HG02588 (cell line): ENCODE measurements at regions not wholly inside any gene's neighbourhood (a gene's known extent, or its start where the extent isn't known, plus 50 kb on each side); places are given as distances from the start of the nearest gene placed in this dataset.

Experiments
- ATAC-seq: cut with Tn5 transposase; IDR thresholded peaks from one replicate; pipeline ENCODE4 v1.9.1; 2021; ENCODE audit warnings: mild to moderate bottlenecking, moderate library complexity; ENCODE audit not compliant: unreplicated experiment

DNA sequence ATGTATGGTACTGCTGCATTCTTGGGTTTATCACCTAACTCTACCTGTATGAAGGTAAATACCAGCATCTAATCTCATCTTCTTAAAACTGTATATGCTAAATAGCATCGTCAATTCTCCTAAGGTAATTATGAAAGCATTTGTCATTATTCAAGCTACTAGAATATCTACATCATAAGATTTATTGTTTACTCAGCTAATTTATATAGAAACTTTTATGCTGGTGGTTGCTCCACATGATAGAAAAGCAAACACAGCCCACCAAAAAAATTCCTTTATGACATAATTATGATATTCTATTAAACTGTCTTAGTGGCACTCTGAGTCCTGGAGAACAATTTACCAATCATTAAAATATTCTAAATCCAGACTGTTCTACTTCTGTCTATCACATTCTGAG lies 1226.1 kb upstream of the NRXN1 start:
- no peak for ATAC-seq

DNA sequence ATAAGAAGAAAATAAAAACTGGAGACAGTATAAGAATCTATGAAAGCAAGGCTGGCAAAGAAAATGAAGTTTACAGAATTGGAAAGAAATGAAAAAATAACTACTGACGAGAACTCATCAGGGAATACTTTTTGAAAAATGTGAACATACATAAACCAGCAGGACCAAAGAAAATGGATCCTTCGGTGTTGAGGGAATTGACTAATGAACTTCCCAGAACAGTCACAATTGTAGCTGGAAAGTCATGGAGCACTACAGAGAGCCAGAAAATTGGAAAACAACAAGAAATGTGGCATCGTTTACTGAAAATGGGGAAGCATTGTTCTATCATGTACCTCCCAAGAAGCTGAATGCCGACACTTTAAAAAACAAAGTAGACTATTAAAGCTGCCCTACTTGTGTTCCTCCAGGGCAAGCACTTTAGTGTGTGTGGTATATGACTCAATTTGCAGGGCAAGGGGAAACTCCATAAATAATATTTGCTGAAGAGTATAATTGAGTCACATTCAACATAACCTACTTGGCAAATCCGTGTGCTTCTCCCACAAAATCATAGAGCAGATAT lies 1221.6 kb upstream of the NRXN1 start:
- no peak for ATAC-seq

DNA sequence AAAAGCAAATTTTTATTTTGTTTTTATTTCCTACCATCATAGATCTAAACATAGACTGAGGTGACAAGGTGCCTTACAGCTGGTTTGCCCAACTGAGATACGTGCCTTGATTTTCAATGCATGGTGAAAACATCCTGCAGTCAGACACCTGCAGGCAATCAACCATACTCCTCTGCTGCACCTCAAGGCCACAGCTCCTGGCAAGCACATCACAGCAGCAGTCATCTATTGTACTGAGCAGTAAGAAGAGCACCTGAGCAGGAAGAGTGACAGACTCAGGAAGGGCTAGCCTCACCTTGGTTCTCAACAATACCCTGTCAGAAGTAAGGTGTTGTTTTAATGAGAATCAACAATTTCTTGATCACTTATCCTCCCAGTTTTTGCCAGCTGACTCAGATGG lies 1206.8 kb upstream of the NRXN1 start:
- no peak for ATAC-seq

DNA sequence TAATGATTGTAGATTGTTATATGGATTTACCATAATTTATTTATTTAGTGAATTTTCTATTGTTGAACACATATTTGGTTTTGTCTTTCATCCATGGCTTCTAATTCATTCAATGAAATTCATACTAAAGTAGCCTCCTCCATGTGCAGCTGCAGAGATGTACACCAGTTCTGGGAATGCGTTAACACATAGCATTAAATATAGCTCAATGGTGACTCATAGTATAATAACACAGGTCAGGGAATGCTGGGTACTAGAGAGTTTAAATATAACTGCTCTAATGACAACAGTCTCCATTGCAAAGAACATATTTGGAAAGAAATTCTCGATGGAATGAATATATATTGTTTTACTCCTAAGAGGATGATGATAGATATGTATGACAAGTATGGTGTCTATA lies 1190.2 kb upstream of the NRXN1 start:
- ATAC-seq: no peak

DNA sequence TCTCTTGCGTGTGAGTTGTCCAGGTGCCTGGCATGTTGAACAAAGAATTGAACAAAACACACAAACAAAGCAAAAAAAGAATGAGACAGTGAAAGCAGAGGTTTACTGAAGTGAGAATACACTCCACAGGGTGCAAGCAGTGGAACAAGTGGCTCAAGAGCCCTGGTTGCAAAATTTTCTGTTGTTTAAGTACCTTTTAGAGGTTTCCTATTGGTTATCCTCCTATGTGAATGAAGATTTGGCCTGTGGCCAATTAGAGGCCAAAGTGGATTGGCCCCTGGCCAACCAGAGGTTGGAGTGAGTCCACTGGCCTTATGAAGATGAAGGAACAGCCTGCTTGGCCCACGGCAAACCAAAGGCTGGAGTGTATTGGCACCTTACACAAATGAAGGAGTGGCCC lies 1188.5 kb upstream of the NRXN1 start:
- no peak for ATAC-seq

DNA sequence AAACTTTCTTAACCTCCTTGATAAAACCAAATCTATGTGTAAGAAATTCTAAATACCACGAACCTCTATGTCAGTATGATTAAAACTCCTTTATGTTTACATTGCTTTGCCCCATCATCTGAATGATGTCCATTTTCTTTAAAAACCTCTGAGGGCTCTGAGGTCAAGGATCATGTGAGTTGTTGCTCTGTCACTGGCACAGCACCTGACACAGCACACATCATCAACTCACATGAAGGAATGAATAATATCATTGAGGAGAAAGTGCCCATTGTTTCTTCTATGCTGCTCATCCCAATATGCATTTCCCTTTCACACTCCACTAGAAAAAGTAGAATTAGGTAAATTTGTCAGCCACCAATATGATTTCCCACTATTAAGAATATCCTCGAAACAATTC lies 1178.7 kb upstream of the NRXN1 start:
- no peak for ATAC-seq

DNA sequence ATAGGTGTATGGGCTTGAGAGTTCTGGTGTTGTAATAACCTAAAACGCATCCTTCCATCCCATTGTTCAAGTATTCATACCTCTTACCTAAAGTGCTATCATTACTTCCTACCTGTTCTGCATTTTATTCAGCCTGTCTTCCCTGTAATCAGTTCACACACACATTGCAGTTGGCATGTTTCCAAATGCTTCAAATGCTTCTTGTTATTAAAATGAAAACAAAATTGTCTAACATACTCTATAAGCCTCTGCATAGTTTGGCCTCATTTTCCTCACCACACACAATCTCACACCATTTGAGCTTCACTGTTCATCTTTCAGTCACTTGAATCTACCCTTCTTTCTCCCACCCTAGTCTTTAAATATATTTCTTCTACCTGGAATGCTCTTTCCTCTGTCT lies 1178.2 kb upstream of the NRXN1 start:
- ATAC-seq: no peak

DNA sequence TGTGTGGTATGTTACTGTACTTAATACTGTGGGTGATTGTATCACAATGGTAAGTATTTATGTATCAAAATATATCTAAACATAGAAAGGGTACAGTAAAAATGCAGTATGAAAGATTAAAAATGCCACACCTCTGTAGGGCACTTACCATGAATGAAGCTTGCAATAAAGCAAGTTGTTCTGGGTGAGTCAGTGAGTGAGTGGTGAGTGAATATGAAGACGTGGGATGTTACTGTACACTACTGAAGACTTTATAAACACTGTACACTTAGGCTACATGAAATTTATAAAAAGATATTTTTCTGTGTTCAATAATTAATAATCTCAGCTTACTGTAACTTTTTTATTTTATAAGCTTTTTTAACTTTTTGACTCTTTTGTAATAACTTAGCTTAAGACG lies 1162.4 kb upstream of the NRXN1 start:
- ATAC-seq: no peak

DNA sequence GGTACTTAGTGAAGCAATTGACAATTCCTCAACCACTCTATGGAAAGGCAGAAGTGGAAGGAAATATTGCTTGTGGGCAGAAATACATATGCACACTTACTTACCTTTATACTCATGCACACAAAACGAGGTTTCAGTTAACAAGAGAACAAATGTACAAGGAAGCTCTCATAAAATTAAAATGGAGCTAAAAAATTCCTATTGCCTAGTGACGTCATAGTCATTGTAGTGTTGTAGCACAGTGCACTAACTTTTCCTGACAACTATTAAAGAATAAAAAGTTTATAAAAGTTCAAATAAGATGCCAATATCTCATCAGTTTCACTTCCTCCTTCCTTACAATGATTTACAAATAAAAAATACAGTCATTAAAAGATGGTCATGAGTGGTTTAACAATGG lies 1161.9 kb upstream of the NRXN1 start:
- no peak for ATAC-seq

DNA sequence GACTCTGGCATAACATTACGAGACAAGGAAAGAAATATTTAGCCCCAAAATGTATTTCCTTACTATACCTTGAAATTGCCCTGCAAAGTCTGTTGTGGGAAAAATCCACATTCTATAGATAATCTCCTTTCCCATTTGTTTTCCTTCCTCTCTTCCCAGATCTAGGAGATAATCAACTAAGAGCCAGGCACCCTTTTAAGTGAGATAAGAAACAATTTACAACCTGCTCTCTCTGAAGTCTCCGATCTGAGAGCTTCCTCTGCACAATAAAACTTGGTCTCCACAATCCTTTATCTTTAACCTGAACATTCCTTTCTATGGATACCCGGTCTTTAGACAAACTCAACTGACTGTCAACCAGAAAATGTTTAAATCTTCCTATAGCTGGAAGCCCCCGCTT lies 1160.7 kb upstream of the NRXN1 start:
- no peak for ATAC-seq

DNA sequence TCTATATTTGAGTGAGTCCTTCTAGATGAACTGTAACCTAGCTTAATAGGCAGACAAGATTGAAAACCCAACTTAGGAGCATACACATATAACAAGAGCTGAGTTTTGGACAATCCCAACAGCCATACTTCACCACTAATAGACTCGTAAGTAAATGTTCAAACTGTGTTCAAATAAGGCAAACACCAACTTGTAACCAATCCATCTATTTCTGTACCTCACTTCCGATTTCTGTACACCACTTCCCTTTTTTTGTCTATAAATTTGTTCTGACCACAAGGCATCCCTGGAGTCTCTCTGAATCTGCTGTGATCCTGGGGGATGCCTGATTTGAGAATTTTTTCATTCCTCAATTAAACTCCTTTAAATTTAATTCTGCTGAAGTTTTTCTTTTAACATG lies 1149.1 kb upstream of the NRXN1 start:
- no peak for ATAC-seq

DNA sequence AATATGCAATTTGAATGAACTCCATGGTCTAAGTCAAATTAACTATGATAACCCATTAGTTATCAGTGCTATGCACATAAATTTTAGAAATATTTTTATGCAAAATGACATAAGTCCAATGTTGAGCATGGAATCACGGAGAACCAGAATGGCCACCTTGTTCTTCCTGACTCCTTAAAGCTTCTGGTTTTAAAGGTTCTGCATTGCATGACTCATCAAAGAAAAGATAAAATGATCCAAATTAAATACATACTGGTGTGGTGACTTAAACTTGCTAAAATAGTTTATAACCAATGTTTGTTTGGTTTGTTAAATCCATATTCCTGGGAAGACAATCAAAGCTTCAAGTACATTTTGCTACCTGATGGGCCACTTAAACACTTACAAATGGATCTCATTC lies 1146.9 kb upstream of the NRXN1 start:
- no peak for ATAC-seq

DNA sequence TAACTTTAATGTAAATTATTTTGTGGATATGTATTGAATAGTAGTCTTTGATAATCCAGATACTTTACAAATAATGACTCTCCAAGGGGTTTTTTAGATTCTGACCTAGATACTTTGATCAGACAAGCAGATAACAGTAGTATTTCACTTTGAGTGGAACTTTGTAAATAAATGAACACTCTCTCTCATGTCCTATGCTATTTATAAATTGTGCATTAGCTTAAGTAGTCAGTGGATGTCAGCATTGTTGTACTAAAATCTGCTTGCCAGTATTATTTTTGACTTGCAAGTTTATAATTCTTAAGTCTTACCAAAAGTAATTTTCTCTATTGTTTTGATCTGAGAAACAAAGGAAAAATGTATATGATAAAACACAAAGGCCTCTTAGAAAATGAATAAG lies 1113.1 kb upstream of the NRXN1 start:
- no peak for ATAC-seq

DNA sequence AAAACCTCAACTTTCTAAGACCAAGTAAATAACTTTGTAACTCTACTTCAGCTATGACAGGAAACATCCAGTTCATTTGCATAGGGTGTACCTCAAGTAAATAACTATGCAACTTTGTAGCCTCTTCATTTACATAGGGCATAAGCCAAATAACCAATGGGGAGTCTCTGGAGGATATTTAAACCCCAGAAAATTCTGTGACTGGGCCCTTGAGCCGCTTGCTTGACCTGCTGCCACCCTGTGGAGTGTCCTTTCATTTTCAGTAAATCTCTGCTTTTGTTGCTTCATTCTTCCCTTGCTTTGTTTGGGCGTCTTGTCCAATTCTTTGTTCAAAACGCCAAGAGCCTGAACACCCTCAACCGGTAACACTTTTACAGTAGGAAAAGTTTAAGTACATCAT lies 1112.7 kb upstream of the NRXN1 start:
- no peak for ATAC-seq

DNA sequence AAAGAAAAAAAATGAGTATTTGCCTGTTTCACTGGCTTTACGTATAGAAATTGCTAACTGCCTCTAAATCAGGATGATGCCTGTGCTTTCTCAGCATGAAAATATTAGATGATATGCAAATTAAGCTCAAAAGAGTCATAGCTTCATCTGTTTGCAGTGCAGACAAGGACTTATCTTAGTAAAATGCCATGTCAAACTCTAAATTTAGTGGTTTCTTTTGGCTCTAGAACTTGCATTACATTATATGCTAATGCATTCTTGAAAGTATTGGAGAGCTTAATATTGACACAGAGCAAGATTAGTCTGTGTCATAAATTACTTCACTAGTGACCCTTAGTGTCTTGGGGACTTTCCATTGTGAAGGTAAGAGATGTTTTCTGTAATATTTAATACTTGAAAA lies 1109.1 kb upstream of the NRXN1 start:
- no peak for ATAC-seq

DNA sequence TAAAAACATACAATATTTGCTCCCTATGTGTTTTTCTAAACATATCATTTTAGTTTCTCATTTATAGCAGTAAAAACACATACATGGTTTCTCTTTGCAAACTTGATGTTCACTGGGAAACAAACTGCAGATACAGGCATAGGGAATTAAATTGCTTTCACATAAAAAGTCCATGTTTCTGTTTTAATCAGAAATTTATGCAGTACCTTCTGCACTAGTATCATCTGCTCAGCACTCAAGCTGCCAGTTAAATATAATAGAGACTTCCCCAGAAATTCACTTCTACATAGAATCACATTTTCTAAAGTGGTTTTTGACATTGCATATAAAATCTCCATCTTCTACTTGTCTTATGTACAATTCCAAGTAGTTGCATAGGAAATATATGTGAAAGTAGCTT lies 1107.3 kb upstream of the NRXN1 start:
- no peak for ATAC-seq

DNA sequence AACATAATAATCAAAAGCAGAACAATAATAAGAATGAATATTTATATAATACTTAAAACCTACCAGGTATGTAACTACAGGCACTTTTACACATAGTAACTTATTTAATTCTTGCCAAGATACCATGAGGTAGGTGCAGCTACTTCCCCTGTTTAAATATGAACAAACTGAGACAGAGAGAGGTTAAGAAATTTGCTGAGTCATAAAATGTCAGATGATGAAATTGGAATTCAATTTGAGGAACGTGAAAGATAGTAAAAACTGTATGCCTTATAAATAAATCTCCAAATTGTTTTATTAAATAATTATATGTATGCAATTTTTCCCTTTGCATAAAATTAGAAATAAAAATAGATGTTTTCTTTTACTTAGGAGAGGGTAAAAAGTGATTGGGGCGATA lies 1103.3 kb upstream of the NRXN1 start:
- no peak for ATAC-seq

DNA sequence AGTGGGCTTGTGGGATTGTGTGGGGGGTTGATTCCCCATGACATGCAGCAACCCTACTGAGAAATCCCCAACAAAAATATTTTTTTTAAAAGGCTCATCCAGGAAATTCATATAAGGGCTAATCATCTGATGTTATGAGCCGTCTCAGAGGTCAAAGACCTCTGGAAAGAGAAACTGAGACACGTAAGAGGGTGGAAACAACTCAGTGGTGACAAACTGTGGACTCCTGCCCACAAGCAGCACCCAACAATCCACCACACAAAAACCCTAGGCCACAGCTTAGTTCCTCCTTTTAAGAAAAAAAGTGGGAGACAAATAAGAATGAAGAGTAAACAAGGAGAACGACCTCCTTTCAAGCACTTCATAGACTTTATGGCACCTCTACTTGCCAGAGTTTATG lies 1096.1 kb upstream of the NRXN1 start:
- ATAC-seq: no peak

DNA sequence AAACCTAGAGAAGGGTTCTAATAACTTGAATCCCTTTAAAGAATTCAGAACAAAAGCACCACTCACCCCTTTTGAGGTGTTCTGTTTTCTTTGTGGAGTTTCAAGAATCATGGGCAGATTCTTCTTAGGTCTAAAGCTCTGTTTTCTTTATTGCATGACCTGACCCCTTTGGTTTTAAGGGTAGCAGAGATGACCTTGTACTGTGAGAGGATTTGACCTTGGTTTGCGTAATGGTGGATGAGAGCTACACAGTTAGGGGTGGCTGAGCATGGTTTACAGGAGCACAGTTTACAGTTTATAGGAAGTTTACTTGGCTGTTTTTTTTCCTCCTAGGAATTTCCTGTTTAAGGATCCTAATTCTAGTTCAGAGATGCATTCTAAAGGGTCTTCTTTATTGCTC lies 1095.6 kb upstream of the NRXN1 start:
- no peak for ATAC-seq

DNA sequence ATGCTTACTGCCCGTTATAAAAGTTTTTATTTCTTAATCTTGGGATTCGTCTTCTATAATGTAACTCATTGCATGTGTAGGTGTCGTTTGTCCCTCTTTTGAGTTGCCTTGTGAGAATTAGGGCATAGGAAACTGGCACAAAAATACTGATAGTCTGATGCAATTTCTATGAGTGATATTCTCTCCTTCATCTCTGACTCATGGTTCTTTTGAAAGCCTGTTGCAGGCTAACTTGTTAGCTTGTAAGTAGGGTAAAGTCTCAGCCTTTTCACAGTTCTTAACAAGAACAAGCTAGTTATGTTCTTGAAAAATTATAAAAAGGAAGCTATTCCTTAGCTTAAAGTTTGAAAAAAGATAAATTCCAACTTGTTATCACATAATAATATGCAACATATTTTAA lies 1085.4 kb upstream of the NRXN1 start:
- no peak for ATAC-seq

DNA sequence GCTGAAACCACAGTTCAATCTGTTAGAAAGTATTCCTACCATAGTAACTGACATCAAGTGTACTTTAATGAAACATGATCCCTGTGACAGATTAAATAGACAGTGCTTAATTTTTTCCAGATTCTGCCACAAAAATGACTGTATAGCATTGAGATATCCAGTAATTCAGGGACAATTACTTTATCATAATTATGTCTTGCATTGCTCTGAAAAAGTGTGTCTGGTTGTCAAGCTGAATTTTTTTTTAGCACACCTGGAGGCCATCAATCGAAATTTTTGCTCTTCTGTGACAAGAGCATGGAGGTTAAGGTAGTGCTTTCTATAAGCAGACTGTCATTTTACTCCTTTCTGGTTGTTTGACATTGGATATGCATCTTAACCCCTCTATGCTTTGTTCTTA lies 1083.8 kb upstream of the NRXN1 start:
- ATAC-seq: no peak

DNA sequence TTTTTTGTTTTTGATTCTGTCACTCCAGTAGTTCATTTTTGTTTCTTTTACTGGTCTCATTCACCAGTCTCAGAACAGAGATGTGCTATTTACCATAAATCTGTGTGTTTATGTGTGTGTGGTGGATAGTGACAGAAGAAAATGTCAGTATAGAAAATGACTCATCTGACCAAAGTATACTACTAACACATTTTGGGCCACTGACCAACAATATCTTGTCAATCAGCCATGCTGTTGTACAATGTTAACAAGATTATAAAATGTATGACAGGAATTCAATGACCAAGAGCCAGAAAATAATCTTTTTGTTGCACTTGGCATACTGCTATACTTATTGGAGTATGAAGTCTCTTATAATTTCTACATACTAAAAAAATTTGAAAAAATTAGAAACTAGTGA lies 1081.4 kb upstream of the NRXN1 start:
- ATAC-seq: no peak

DNA sequence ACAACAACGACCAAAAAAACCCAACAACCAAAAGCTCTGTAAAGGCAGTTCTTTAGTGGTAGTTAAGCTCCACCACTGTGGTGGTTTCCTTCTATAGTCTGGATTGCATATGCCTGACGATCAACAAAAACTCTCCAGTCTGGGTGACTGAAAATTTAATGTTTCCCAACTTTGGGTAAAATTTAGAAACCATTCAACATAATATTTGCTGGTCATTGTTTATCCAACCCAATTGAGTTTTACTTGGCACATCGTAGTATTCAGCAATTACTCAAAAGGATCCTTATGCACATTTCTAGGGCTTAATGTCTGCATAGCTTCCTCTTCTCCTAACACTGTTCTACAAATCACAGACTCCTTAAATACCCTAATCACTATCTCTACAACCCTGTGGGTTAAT lies 1080.2 kb upstream of the NRXN1 start:
- no peak for ATAC-seq

DNA sequence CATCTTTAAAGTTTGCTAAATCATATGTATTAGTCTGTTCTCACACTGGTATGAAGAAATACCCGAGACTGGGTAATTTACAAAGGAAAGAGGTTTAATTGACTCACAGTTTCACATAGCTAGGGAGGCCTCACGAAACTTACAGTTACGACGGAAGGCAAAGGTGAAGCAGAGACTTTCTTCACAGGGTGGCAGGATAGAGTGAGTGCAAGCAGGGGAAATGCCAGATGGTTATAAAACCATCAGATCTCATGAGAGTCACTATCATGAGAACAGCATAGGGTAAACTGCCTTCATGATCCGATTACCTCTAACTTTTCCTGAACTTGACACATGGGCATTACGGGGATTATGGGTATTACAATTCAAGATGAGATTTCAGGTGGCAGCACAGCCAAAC lies 1075.2 kb upstream of the NRXN1 start:
- no peak for ATAC-seq
